Neural cell (in vitro differentiated cells): ENCODE measurements at regions not wholly inside any gene's neighbourhood (a gene's known extent, or its start where the extent isn't known, plus 50 kb on each side); places are given as distances from the start of the nearest gene placed in this dataset.

Experiments
- H2AFZ ChIP-seq: fragments of 200-600, 300-800 bp; sonication (generic), shearing (Covaris generic); 2 replicates; pipeline ENCODE4 v1.6.0; 2014; ENCODE audit warnings: low read depth, mild to moderate bottlenecking, antibody characterized with exemption, low read length, moderate library complexity
- H3F3A ChIP-seq: fragments of 200-600 bp; shearing (Covaris generic); 2 replicates; pipeline ENCODE4 v1.6.1; 2016; ENCODE audit warnings: mild to moderate bottlenecking, moderate library complexity, mixed read lengths, antibody characterized with exemption, low read length; ENCODE audit not compliant: insufficient read depth, poor library complexity, severe bottlenecking
- H3K27ac ChIP-seq: fragments of 200-600, 300-800 bp; sonication (generic), shearing (Covaris generic); 2 replicates; pipeline ENCODE4 v1.5.1; 2014; ENCODE audit warnings: mild to moderate bottlenecking, low read length, moderate library complexity
- H3K27me3 ChIP-seq: fragments of 300-800, 200-600 bp; sonication (generic), shearing (Covaris generic); 2 replicates; pipeline ENCODE4 v1.6.0; 2014; ENCODE audit warnings: mild to moderate bottlenecking, low read depth, low read length, moderate library complexity; ENCODE audit not compliant: insufficient read depth
- H3K36me3 ChIP-seq: fragments of 300-800, 200-600 bp; sonication (generic), shearing (Covaris generic); 2 replicates; pipeline ENCODE4 v1.5.1; 2014; ENCODE audit warnings: mild to moderate bottlenecking, antibody characterized with exemption, low read length, moderate library complexity; ENCODE audit not compliant: insufficient read depth
- H3K4me2 ChIP-seq: fragments of 300-800, 200-600 bp; sonication (generic), shearing (Covaris generic); 2 replicates; pipeline ENCODE4 v1.6.0; 2014; ENCODE audit warnings: mild to moderate bottlenecking, low read length
- H3K4me3 ChIP-seq: fragments of 300-800, 200-600 bp; sonication (generic), shearing (Covaris generic); 2 replicates; pipeline ENCODE4 v1.5.1; 2014; ENCODE audit warnings: mild to moderate bottlenecking, low read length, moderate library complexity
- H3K79me2 ChIP-seq: fragments of 200-600 bp; shearing (Covaris generic); replicated peaks from 2 replicates; pipeline ENCODE4 v1.6.0; 2014; ENCODE audit warnings: mild to moderate bottlenecking, low read length, moderate library complexity; ENCODE audit not compliant: insufficient read depth
- H3K9ac ChIP-seq: fragments of 300-800, 200-600 bp; sonication (generic), shearing (Covaris generic); 2 replicates; pipeline ENCODE4 v1.6.1; 2016; ENCODE audit warnings: mild to moderate bottlenecking, low read length, mixed read lengths
- H3K9me2 ChIP-seq: fragments of 200-600 bp; shearing (Covaris generic); 2 replicates; pipeline ENCODE4 v1.6.1; 2016; ENCODE audit warnings: mild to moderate bottlenecking, low read length, mixed read lengths; ENCODE audit not compliant: insufficient read depth
- H3K9me3 ChIP-seq: fragments of 200-600, 300-800 bp; sonication (generic), shearing (Covaris generic); 2 replicates; pipeline ENCODE4 v1.6.1; 2016; ENCODE audit warnings: mild to moderate bottlenecking, mixed run types, low read length, moderate library complexity, mixed read lengths
- H4K20me1 ChIP-seq: fragments of 200-600 bp; shearing (Covaris generic); 2 replicates; pipeline ENCODE4 v1.6.1; 2016; ENCODE audit warnings: mild to moderate bottlenecking, mixed run types; ENCODE audit not compliant: insufficient read depth
- CTCF ChIP-seq: fragments of 450-650 bp; IDR thresholded peaks from 2 replicates; pipeline ENCODE4 v1.5.1; 2014; ENCODE audit warnings: antibody characterized with exemption, mild to moderate bottlenecking, moderate library complexity; ENCODE audit not compliant: poor library complexity, severe bottlenecking
- EP300 ChIP-seq: fragments of 450-650 bp; conservative IDR thresholded peaks from 2 replicates; pipeline ENCODE4 v1.6.1; 2014; ENCODE audit warnings: antibody characterized with exemption, mild to moderate bottlenecking, moderate library complexity; ENCODE audit not compliant: poor library complexity, severe bottlenecking
- EZH2 ChIP-seq: fragments of 200-600, 300-800 bp; shearing (Covaris generic), sonication (generic); IDR thresholded peaks from 2 replicates; pipeline ENCODE4 v1.6.1; 2014; ENCODE audit warnings: antibody characterized with exemption, low read length, borderline replicate concordance, mild to moderate bottlenecking; ENCODE audit not compliant: insufficient read depth, poor library complexity, severe bottlenecking
- MXI1 ChIP-seq: fragments of 450-650 bp; conservative IDR thresholded peaks from 2 replicates; pipeline ENCODE4 v1.6.1; 2014; ENCODE audit warnings: antibody characterized with exemption, mild to moderate bottlenecking; ENCODE audit not compliant: poor library complexity, severe bottlenecking
- POLR2AphosphoS5 ChIP-seq: IDR thresholded peaks from 2 replicates; pipeline ENCODE4 v1.6.1; 2012
- RAD21 ChIP-seq: fragments of 450-650 bp; conservative IDR thresholded peaks from 2 replicates; pipeline ENCODE4 v1.6.1; 2014; ENCODE audit warnings: antibody characterized with exemption, mild to moderate bottlenecking, moderate library complexity
- SMC3 ChIP-seq: fragments of 450-650 bp; conservative IDR thresholded peaks from 2 replicates; pipeline ENCODE4 v1.6.1; 2014; ENCODE audit warnings: antibody characterized with exemption, mild to moderate bottlenecking, moderate library complexity; ENCODE audit not compliant: poor library complexity
- TAF1 ChIP-seq: IDR thresholded peaks from 2 replicates; pipeline ENCODE4 v1.6.1; 2012; ENCODE audit warnings: low read depth
- TF ChIP-seq, protein P1 (sequence below): IDR thresholded peaks from 2 replicates; pipeline ENCODE4 v1.6.1; 2012; ENCODE audit warnings: borderline replicate concordance

DNA sequence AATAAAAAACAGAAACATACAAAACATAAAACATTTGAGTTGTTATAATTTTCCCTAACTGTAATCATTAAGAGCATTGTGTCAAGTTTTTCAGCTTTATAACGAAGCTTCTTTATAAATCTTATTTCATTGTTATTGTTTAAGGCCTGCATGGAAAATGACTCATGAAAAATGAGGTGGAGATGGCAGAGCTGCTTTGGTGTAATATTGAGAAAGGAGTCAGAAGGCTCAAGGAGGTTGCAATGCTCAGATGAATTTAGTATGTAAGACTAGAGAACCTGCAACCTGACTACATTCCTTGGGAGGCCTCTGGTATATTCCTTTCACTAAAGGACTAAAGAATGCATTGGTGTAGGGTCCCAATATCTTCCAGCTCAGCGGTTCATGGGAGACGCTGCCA is 61.5 kb downstream of the TMEM30B start:
- no peaks in the 10 kb centered on the region for H3K9me3 ChIP-seq
- H3F3A ChIP-seq = no peaks in the 10 kb centered on the region
- no peaks in the 10 kb centered on the region for H3K27me3 ChIP-seq
- no peak overlapping the region for H3K9ac ChIP-seq
- no peaks in the 10 kb centered on the region for H4K20me1 ChIP-seq
- H3K4me3 ChIP-seq = no peak overlapping the region
- H3K27ac ChIP-seq = no peak overlapping the region
- H3K4me2 ChIP-seq = no peak overlapping the region
- H3K36me3 ChIP-seq = no peaks in the 10 kb centered on the region
- no peaks in the 10 kb centered on the region for H3K9me2 ChIP-seq
- TF ChIP-seq, protein P1, sequence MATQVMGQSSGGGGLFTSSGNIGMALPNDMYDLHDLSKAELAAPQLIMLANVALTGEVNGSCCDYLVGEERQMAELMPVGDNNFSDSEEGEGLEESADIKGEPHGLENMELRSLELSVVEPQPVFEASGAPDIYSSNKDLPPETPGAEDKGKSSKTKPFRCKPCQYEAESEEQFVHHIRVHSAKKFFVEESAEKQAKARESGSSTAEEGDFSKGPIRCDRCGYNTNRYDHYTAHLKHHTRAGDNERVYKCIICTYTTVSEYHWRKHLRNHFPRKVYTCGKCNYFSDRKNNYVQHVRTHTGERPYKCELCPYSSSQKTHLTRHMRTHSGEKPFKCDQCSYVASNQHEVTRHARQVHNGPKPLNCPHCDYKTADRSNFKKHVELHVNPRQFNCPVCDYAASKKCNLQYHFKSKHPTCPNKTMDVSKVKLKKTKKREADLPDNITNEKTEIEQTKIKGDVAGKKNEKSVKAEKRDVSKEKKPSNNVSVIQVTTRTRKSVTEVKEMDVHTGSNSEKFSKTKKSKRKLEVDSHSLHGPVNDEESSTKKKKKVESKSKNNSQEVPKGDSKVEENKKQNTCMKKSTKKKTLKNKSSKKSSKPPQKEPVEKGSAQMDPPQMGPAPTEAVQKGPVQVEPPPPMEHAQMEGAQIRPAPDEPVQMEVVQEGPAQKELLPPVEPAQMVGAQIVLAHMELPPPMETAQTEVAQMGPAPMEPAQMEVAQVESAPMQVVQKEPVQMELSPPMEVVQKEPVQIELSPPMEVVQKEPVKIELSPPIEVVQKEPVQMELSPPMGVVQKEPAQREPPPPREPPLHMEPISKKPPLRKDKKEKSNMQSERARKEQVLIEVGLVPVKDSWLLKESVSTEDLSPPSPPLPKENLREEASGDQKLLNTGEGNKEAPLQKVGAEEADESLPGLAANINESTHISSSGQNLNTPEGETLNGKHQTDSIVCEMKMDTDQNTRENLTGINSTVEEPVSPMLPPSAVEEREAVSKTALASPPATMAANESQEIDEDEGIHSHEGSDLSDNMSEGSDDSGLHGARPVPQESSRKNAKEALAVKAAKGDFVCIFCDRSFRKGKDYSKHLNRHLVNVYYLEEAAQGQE = no peak
- no peak for TF ChIP-seq RAD21
- no peak for TF ChIP-seq EZH2
- TF ChIP-seq EP300 = no peak
- TF ChIP-seq MXI1 = no peak
- no peak for TF ChIP-seq POLR2AphosphoS5
- TF ChIP-seq CTCF = no peak
- H3K79me2 ChIP-seq = no peaks in the 10 kb centered on the region
- H2AFZ ChIP-seq = no peak overlapping the region

GRCh38 chr14:61219256-61219655 is 61.9 kb downstream of the TMEM30B start:
- Histone ChIP-seq H4K20me1 (no peaks in the 10 kb centered on the region), H3K4me2 (no peak overlapping the region), H3K9me3 (no peaks in the 10 kb centered on the region), H3K27ac (no peak overlapping the region), H2AFZ (no peak overlapping the region), H3K9ac (no peak overlapping the region), H3K27me3 (no peaks in the 10 kb centered on the region), H3K9me2 (no peaks in the 10 kb centered on the region), H3K36me3 (no peaks in the 10 kb centered on the region), H3K4me3 (no peak overlapping the region), H3K79me2 (no peaks in the 10 kb centered on the region), H3F3A (no peaks in the 10 kb centered on the region)
- no peak for TF ChIP-seq EP300
- TF ChIP-seq POLR2AphosphoS5 = no peak
- TF ChIP-seq, protein P1 = no peak
- no peak for TF ChIP-seq TAF1
- no peak for TF ChIP-seq RAD21
- no peak for TF ChIP-seq SMC3
- no peak for TF ChIP-seq MXI1
- no peak for TF ChIP-seq EZH2
- TF ChIP-seq CTCF = no peak
